ENCODE measurements at regions not wholly inside any gene's neighbourhood (a gene's known extent, or its start where the extent isn't known, plus 50 kb on each side); places are given as distances from the start of the nearest gene placed in this dataset.

DNA sequence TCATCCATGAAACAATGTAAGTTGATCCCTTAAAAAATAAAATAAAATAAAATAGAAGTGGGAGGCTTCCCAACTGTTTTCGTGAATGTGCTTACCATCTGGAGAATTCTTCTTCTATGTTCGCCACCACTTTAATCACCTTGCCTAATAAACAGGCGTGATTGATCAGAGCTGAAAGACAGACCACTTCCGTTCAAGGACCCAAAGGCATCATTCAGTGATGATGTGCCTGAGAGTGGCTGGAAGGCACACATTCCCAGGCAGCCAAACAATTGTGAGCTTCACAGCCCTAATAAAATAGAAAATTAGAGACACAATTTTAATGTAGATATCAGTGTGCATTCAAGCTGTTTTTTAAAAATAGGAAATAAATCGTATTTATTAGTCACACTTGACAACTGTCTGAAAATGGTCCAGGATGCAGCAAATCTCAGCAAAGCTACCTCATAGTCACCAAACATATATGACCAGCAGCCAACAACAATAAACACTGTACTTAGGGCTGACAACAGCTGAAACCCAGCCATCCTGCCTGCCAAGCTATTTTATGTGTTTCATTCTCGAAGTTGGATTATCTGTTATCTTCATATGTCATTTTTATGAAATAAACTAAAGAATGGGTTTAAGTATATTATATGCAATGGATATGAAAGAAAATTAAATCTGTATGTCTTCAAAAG is 163.2 kb upstream of the FAM9B start:
- no peak for DNase-seq

DNA sequence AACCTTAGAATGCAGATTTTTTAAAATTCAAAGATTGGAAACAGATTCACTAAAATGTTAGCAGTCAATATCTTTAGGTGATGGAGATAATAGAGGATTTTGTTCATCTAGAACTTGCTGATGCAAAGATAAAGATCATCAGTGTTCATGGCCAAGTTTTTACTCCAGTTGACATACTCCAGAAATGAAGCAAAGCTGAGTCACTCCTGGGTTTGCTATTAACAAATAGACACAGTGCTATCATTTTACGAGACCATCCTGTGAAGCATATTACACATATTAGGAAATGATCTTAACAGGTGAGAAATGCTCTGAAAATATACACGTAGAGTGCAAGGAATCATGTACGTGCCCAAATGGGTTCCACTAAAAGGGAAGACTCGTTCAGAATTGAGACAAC is 170.6 kb upstream of the FAM9B start:
- DNase-seq = no peak

DNA sequence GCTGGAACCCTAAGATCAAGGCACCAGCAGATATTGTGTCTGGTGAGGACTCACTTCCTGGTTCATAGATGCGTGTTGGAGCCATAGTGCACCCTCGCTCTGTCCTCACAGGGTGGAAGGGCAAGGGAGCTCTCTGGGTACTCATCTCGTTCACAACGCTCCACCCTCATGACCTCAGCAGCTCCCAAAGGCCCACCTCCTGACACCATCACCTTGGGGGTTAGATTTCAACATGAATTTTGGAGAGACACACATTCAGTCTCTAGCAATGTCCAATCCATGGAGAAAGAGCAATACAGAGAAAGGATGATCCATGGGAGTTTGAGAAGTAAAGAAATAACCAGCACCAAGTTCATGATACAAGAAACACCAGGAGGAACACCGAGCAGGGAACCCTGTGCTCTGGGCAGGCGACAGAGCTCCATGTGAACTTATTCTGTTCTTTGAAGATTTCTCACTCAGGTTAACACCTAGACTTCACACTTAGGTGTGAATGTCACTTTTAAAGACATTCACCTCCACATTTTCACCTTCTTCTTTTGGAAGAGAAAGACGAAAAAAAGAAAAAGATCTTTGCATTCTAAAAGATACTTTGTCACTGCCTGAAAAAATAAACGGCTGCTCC is 171.8 kb upstream of the FAM9B start:
- DNase-seq = no peak

DNA sequence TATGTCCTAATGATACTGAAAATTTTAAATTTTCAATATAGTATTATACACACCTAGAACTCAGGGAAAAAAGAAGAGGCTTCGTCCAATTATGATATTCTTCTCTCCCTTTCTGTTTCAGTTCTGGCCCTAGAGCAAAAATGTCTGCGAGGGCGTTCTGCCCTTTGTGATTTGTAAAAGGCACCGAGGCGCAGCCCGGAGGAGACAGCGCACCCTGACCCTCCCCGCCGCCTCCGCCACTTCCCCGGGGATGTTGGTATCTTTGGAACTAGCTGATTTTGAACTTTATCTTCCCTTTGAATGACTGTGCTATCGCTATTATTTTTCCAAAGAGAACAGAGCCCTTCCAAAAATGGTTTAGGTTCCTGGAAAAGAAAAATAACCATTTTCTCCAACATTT is 173.2 kb upstream of the FAM9B start:
- DNase-seq = no peak

DNA sequence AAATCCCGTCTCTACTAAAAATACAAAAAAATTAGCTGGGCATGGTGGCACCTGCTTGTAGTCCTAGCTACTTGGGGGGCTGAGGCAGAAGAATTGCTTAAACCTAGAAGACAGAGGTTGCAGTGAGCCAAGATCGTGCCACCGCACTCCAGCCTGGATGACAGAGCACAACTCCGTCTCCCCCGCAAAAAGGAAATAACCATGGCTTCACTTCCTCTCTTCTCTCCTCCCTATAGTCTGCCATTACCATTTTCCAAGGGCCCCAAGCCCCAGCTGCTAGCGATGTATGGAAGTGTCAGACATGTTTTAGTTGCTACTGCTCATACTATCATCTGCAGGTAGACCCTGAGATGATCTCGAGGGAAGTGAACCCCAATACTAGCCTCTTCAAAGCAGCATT is 177.3 kb upstream of the FAM9B start:
- DNase-seq = no peak

DNA sequence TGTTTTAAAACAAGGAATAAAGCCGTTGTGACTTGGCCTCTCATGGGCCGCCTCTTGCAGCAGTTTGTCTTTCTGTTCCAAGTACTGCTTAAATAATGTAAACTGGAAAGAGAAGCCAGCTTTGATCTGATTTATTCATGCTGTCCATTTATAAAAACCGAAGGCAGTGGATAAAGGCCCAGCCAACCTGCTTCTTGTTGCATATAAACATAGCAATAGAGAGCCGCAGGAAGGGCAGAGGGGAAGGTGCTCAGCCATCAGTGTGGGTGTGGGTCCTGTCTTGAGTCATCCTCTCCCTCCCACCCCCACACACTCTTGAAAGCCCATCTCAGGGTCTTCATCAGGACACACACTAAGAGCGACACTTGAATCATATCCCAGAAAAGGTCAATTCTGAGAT is 187.9 kb upstream of the FAM9B start:
- DNase-seq = no peak

DNA sequence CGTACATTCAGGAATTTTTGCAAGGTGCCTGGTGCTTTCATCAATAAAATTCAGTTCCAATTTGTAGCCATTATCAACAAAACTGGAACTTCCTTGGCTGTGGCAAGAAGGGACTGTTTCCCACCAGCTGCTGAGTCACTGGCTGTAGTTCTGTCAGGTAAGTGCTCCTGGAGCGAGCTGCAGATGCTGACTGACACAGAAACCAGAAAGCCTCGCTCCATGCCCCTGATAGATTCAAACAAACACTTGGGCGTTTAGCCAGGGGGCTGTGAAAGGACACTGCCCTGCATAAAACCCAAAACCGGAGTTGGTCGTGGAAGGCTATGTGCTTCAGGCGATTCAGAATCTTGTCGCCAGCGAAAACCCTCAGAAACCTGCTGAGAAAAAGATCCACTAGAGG is 188.4 kb upstream of the FAM9B start:
- DNase-seq = no peak

DNA sequence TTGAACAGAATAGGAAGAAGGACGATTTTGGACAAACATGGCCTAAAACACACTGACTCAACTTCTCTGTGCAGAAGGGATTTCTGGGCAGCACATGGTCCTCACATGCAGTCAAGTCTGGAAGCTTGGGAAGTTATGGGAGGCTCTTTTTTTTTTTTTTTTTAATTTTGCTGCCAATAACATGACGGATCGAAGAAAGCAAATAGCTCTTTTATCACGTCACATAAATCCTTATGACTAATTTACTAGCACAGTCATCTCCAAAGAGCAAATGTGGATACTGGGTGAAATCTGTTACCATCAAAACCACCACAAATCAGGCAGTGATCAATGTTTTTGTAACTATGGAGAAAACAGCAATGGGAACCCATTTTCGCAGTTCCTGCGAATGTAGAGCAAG is 193.3 kb upstream of the FAM9B start:
- no peak for DNase-seq

DNA sequence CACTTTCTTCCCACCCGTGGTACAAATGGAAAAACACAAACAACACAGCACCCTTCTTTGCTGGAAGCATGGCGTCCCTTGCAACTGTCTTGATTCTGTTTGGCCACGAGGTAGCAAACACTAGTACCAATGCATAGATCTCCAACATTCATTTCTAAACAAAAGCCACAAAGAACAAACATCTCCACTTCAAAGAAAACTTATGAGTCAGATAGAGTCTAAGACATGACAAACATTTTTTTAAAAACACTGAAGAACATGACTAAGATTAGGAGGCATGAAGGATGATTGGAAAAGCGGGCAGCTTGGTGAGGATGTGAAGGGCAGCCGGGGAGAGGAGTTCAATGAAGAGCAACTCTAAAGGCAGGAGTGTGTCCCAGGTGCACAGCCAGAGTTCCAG is 197.6 kb upstream of the FAM9B start:
- DNase-seq = no peak

DNA sequence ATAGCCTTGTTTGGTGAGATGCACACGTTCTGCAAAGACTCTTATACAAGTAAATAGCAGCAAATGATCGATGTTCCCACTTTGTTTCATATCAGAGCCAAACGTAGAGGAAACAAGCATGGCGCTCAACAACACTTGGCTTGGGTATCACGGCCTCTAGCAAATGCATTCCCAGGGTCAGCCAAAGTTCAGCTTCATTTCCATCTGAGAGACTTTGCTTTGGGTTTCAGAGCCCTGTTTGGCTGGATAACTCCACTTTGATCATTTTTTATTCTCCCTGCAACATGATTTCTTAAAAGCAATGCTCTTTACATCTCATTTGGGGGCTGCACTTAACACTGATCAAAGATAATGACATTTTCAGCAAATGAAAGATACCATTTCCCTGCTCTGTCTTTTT is 199.2 kb upstream of the FAM9B start:
- no peak for DNase-seq

DNA sequence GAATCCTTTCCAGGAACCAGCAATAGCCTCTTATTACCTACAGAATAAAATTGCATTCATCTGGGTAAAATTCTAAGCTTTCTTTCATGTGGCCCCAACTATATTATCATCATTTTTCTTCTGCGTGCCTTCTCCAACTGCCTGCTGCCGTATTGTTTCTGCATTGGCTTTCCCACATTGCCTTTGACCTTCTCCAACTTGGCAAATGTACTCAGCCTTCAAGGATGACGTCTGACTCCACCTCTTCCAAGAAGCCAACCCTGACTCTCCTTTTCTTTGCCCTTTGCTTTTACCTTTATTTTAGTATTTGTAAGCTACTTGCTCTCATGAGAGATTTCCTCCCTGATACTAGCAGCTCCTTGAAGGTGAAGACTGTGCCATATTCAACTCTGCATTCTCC is 200.4 kb upstream of the FAM9B start:
- no peak for DNase-seq

DNA sequence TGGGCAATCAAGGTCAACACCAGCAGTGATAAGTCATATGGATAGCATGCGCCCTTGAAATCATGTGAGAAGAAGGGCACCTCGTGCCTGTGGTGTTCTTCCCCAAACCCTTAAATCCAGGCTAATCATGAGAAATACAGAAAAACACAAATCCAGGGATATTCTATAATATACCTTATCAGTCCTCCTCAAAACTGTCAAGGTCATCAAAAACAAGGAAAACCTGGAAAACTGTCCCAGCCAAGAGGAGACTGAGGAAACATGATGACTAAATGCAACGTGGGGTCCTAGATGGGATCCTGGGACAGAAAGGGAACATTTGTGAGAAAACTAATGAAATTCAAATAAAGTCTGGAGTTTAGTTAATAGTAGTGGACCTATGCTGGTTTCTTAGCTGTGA is 201.8 kb upstream of the FAM9B start:
- no peak for DNase-seq

DNA sequence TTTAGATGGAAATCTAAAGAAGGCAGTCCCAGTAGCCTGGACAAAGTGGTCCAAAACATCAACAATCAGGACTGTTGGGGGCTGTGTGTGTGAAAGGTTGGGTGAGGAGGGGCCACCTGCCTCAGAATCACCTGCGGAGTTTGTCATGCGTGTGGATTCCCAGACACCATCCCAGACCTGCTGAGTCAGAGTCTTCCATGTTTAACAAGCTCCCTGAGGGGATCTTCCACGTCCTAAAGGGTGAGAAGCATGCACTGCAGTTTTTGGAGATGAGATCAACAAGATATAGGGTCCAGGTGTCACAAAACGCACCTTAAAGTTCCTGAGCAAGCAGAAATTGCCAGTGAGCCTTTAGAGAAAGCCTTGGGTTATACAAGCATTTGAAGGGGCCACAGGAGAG is 207.0 kb upstream of the FAM9B start:
- no peak for DNase-seq

DNA sequence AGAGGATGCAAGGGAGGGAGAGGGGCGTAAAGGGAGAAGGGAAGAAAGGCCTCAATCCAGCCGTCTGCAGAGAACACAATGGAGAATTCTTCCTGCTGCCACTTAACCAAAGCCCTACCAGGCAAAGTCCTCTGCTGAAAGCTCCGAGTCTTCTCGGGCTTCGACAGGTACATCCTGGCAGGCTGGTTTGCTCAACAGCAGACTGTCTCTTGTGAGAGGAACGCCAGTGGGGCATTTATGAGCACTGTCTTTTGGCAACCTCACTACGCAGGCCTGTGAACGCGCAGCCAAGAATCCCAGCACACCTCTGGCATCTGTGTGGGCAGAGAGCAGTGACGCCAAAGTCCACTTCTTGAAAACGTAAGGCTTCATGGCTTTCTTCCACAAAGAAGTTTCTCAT is 207.5 kb upstream of the FAM9B start:
- no peak for DNase-seq

DNA sequence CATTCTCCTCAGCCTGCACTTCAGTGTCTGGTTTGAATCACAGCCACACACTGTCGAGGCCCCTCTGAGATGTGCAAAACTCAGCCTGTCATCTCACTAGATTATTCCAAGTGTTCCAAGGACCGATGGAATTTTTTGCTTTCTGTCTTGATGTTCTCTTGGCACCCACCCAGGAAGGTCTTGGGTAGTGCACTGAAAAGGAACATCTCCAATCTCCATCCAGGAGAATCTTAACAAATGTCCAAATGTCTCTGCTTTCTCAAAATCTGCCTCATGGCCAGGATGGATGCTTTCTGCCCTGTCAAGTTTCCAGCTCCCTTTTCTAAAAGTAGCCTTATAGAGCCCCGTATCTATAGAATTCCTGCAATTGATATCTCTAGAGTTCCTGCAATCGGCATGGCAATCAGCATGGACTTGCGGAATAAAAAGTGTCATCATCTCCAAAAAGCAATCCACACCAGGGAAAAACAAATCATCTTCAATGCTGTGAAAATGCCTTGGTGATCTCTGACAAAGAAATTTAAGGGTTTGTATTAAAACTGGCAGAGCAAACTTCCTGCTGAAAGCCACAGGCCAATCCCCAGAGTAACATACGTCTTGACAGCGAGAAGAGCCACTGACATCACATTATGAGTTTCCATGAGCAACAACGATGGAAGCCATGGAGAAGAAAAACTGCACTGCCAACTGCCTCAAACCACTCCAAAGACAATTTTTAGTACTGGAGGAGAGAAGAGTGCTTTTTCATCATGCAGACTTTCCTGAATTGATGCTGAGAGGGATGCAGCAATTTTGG is 215.3 kb upstream of the FAM9B start:
- DNase-seq = no peak

DNA sequence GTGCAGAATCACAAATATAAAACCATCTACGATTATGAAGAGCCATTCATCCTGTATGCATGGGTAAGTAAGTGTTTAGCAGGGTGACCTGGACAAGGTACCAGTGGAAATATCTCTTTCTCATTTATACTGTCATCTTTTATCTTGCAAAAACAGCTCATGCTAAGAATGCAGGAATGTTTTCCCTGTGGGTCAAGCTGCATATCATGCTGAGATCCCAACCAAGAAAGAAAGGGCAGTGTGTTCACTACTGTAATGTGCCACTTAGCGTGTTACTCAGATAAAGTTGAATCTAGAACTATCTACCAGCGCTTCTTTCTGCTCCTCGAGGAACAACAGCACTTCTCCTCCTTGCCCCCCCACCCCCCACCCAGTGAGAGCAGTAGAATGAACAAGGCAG is 212.7 kb upstream of the TBL1X start:
- no peak for DNase-seq

DNA sequence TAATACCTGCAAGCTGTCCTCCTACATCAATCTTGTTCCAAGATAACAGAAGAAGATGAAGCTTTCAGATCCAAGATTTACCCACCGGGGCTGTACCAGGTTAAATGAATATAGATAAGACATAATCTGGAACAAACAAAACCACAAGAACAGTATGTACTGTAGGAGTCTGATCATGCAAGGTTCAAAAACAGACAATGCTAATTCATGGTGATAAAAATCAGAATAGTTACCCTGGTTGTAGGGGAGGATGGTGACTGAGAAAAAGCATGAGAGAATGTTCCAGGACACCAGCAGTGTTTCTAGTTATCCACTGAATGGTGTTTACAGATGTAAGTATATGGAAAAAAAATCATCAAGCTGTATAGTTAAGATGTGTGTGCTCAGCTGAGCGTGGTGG is 211.6 kb upstream of the TBL1X start:
- DNase-seq = no peak

DNA sequence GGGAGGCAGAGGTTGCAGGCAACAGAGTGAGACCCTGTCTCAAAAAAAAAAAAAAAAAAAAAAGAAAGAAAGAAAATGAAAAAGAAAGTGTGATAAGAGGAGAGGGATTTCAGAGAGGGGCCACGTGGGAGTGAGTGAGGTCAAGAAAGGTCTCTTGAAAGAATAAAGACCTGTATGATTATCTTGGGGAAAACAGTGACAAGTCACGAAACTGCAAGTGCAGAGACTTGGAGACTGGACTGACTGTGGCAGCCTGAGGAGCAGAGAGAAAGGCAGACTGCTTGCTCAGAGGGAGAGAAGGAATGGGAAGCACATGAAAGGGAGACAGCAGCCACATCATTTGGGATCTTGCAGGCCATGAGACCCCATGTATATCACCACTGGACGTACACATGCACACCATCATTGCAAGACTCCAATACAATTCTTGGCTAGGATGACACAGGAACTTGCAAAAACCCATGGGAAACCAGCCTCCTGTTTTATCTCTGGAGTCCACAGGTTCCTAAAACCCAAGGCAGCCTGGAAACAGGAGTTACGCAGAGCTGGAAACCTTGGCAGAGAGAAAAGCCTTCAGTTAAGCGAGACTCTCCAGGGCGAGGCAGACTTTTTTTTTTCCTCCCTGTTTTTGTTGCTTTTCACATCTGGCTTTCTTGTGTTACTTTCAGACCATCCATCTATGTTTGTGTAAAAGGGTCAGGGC is 207.0 kb upstream of the TBL1X start:
- no peak for DNase-seq

DNA sequence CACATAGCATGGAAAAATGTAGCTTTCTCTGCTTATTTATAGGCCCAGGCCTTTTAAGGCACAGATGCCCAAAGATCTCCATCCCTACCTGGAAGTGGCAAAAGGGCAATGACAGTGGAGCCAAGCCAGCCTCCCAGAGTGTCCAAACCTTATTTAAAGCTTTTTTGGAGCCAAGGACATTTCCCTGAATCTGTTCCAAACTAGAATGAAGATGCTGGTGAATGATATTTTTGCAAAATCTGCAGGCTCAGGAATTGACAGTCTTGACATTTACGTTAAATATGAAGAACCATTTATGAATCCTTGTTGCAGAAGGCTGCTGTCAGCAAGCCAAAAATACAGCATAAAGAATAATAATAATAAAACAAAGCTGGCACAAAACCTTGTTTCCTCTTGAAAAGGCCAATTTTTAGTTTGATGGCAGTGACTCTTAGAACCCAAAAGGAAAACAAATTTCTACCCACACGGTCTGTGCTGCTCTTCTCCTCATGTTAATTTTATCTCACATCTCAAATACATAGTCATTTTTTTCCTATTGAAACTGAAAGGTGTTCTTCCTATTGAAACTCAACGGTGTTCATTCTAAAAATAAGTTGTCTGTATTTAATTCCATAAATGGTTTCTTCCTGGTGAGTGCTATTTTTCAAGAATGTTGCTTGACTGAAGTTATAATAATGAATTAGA is 206.3 kb upstream of the TBL1X start:
- DNase-seq = no peak

DNA sequence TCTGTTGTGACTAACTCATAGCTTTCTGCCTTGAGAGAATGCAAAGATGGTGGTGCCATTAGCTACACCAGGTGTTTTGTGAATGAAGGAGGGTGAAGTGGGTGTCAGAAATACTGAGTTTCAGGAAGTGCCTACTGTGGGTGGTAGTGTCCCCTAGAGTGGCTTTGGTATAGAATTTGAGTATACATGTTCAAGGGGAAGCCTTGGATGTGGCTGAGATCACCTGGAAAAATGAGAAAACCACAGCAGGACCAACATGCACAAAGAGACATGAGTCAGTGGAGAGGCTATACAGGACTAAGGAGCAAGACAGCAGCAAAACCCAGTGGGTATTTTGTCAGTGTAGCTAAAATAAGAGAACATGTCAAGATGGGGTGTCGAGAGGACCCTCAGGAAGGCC is 204.3 kb upstream of the TBL1X start:
- no peak for DNase-seq

DNA sequence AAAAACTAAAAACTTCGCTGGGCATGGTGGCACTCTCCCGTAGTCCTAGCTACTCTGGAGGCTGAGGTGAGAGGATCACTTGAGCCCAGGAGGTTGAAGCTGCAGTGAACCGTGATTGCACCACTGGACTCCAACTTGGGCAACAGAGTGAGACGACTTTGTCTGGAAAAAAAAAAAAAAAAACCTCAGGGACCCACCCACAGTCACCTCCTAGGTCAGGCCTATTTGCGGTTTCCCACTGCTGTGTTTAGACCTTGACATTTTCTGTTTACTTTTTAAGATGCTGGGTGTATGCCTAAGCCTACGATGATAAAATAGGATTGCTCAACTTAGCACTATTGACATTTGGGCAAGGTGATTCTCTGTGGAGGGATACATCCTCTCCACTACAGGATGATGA is 197.4 kb upstream of the TBL1X start:
- no peak for DNase-seq

DNA sequence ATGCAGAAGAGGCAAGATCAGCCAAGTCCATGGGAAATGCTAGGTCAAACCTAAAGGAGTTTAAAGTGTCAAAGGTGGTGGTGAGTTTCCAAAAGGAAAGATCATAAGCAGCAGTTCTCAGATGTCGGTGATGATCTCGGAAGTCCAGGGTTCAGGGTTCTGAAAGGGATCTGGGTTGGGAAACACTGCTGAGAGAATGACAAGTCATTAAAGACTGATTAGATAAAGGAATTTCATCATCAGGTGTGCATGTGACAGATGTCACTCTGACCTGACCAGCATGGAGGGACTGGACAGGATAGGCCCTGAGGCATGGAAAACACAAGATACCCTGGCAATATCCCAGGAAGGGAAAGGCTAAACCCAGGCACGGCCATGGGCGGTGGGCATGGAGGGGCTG is 195.7 kb upstream of the TBL1X start:
- DNase-seq = no peak

Measured in amniotic stem cell (primary cell).